ENCODE measurements at regions not wholly inside any gene's neighbourhood (a gene's known extent, or its start where the extent isn't known, plus 50 kb on each side); places are given as distances from the start of the nearest gene placed in this dataset.

DNA sequence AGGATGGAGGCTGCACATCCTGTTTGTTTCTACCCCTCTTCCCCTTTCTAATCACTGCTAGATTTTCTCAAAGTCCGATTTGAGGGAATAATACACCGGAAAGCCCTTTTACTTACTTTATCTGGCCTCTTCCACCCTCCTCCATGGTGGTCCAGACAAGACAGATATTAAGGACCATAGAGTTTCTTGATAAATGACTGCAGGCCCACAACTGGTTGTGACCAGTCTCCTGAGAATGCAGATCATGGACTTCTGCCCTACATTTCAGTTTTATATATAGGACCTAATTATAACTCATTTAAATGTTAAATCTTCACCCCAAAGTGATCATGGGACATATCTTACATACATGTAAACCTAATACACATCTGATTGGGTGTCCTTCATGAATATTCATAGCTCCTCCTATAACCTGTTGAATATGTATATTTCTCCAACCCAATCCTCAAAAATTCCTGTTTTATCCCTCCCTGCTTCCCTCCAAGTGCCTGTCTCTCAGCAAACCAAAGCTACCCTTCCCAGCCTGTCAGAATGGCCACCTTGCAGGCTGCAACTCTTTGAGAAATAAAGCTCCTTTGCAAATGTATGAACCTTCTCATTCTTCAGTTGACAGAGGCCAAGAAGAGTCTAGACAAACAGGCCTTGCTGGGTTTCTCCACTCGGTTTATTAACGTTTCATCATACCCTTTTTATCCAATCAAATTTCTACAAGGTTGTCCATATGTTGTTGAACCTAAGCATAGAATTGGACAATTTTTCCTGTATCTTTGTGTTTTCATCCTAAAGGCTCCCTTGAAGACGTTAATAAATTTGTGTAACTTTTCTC lies 133.1 kb downstream of the HFE start:
- Histone ChIP-seq H3K4me1 (ENCODE audit: insufficient read depth, low read length) (peaks cover 24% of the 10 kb centered on the region), H3K27ac (ENCODE audit: low read depth, low read length) (peak overlapping the region; percentile 60), H3K9ac (ENCODE audit: low read depth, low read length) (no peak overlapping the region; the same call in 1 of the 2 replicates), H3K4me3 (ENCODE audit: low read length) (no peak overlapping the region), H3K36me3 (ENCODE audit: insufficient read depth, low read length) (no peaks in the 10 kb centered on the region), H3K27me3 (ENCODE audit: insufficient read depth, low read length) (no peaks in the 10 kb centered on the region), H3K9me3 (ENCODE audit: insufficient read depth, low read depth, low read length) (no peaks in the 10 kb centered on the region)
- 83% methylated on average over 5 of the region's 5 CpGs for WGBS

- Histone ChIP-seq H3K27me3 (ENCODE audit: insufficient read depth, low read length) (no peaks in the 10 kb centered on the region), H3K27ac (ENCODE audit: low read depth, low read length) (no peak overlapping the region), H3K9ac (ENCODE audit: low read depth, low read length) (no peak overlapping the region), H3K36me3 (ENCODE audit: insufficient read depth, low read length) (no peaks in the 10 kb centered on the region), H3K9me3 (ENCODE audit: insufficient read depth, low read depth, low read length) (no peaks in the 10 kb centered on the region), H3K4me1 (ENCODE audit: insufficient read depth, low read length) (peaks cover 24% of the 10 kb centered on the region), H3K4me3 (ENCODE audit: low read length) (no peak overlapping the region)
- 97% methylated on average over 2 of the region's 4 CpGs for WGBS
Observed at GRCh38 chr6:26221186-26221585, 134.0 kb downstream of the HFE start.

GRCh38 chr6:26222571-26222970 lies 135.3 kb downstream of the HFE start:
- H3K27ac ChIP-seq (ENCODE audit: low read depth, low read length): peak overlapping the region; percentile 98
- H3K27me3 ChIP-seq (ENCODE audit: insufficient read depth, low read length): no peaks in the 10 kb centered on the region
- peak overlapping the region; percentile 98; the same call in 1 of the 2 replicates for H3K9ac ChIP-seq (ENCODE audit: low read depth, low read length)
- H3K4me1 ChIP-seq (ENCODE audit: insufficient read depth, low read length): peaks cover 31% of the 10 kb centered on the region
- H3K4me3 ChIP-seq (ENCODE audit: low read length): peak overlapping the region; percentile 75
- WGBS: 63% methylated on average over 5 of the region's 5 CpGs
- no peaks in the 10 kb centered on the region for H3K9me3 ChIP-seq (ENCODE audit: insufficient read depth, low read depth, low read length)
- no peaks in the 10 kb centered on the region for H3K36me3 ChIP-seq (ENCODE audit: insufficient read depth, low read length)

- peak overlapping the region; percentile 75 for H3K4me3 ChIP-seq (ENCODE audit: low read length)
- WGBS: 66% methylated on average over 7 of the region's 7 CpGs
- H3K27ac ChIP-seq (ENCODE audit: low read depth, low read length): peak overlapping the region; percentile 98
Observed at GRCh38 chr6:26223228-26223627, 136.0 kb downstream of the HFE start.

GRCh38 chr6:26223650-26224546 lies 136.7 kb downstream of the HFE start:
- Histone ChIP-seq H3K4me3 (ENCODE audit: low read length) (peak overlapping the region; percentile 75), H3K27me3 (ENCODE audit: insufficient read depth, low read length) (no peaks in the 10 kb centered on the region), H3K9me3 (ENCODE audit: insufficient read depth, low read depth, low read length) (no peaks in the 10 kb centered on the region), H3K9ac (ENCODE audit: low read depth, low read length) (peak overlapping the region; percentile 98), H3K27ac (ENCODE audit: low read depth, low read length) (peak overlapping the region; percentile 98), H3K36me3 (ENCODE audit: insufficient read depth, low read length) (no peaks in the 10 kb centered on the region), H3K4me1 (ENCODE audit: insufficient read depth, low read length) (peaks cover 28% of the 10 kb centered on the region)
- WGBS: 54% methylated on average over 23 of the region's 26 CpGs

More at GRCh38 chr6:26223228-26223627, 136.0 kb downstream of the HFE start:
- Histone ChIP-seq H3K9me3 (ENCODE audit: insufficient read depth, low read depth, low read length) (no peaks in the 10 kb centered on the region), H3K9ac (ENCODE audit: low read depth, low read length) (peak overlapping the region; percentile 98), H3K4me1 (ENCODE audit: insufficient read depth, low read length) (peaks cover 31% of the 10 kb centered on the region), H3K36me3 (ENCODE audit: insufficient read depth, low read length) (no peaks in the 10 kb centered on the region), H3K27me3 (ENCODE audit: insufficient read depth, low read length) (no peaks in the 10 kb centered on the region)

DNA sequence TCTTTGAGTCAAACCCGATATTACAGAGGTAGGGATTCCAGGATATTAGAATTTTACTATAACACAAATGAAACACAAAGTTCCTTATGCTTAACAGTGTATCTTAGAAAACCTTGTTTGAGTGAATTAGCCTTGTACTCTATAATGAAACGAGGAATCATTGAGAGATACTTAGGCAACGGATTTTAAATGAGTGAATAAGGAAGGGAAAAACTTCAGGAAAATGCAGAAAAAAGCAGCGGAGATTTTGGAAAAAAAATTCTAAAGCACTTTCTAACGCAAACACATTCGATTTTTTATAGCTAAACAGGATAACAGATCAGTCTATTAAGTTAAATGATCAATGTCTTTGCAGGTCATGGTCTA lies 137.3 kb downstream of the HFE start:
- WGBS: 54% methylated on average over 5 of the region's 6 CpGs
- H3K9ac ChIP-seq (ENCODE audit: low read depth, low read length): peak overlapping the region; percentile 98
- no peaks in the 10 kb centered on the region for H3K27me3 ChIP-seq (ENCODE audit: insufficient read depth, low read length)
- peak overlapping the region; percentile 98 for H3K27ac ChIP-seq (ENCODE audit: low read depth, low read length)
- peaks cover 25% of the 10 kb centered on the region for H3K4me1 ChIP-seq (ENCODE audit: insufficient read depth, low read length)
- no peaks in the 10 kb centered on the region for H3K36me3 ChIP-seq (ENCODE audit: insufficient read depth, low read length)
- peak overlapping the region; percentile 75 for H3K4me3 ChIP-seq (ENCODE audit: low read length)
- H3K9me3 ChIP-seq (ENCODE audit: insufficient read depth, low read depth, low read length): no peaks in the 10 kb centered on the region

DNA sequence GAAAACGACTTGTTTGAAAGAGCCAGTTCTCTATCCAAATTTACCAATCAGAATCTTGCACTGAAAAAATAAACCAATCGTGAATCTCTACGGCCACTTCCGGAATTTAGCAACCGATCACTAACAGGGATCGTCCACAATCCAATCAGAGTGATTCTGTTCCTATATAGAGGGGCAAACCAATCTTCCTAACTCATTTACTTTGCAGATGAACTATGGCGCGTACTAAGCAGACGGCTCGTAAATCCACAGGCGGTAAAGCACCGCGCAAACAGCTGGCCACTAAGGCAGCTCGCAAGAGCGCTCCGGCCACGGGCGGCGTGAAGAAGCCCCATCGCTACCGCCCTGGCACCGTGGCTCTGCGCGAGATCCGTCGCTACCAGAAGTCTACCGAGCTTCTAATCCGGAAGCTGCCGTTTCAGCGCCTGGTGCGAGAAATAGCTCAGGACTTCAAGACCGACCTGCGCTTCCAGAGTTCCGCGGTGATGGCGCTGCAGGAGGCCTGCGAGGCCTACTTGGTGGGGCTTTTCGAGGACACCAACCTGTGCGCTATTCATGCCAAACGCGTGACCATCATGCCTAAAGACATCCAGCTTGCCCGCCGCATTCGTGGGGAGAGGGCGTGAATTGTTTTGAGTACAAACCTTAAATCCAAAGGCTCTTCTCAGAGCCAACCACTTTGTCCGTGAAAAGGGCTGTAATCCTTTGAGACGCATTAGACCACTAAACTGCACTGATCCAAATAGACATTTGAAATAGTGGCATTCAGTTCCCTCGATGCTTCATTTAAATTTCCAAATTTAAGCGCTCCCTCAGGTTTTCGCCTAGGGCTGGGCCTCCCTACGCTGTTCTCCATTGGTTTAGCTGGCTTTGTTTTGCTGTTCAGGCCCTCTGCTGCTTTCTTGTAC lies 138.0 kb downstream of the HFE start:
- Histone ChIP-seq H3K36me3 (ENCODE audit: insufficient read depth, low read length) (no peaks in the 10 kb centered on the region), H3K4me3 (ENCODE audit: low read length) (peak overlapping the region; percentile 75)
- WGBS: 56% methylated on average over 51 of the region's 51 CpGs

GRCh38 chr6:26225848-26226578 lies 138.8 kb downstream of the HFE start:
- Histone ChIP-seq H3K4me3 (ENCODE audit: low read length) (peak overlapping the region; percentile 75), H3K27me3 (ENCODE audit: insufficient read depth, low read length) (no peaks in the 10 kb centered on the region), H3K9me3 (ENCODE audit: insufficient read depth, low read depth, low read length) (no peaks in the 10 kb centered on the region), H3K36me3 (ENCODE audit: insufficient read depth, low read length) (no peaks in the 10 kb centered on the region), H3K9ac (ENCODE audit: low read depth, low read length) (peak overlapping the region; percentile 98), H3K27ac (ENCODE audit: low read depth, low read length) (peak overlapping the region; percentile 98), H3K4me1 (ENCODE audit: insufficient read depth, low read length) (peaks cover 18% of the 10 kb centered on the region)
- 56% methylated on average over 28 of the region's 28 CpGs for WGBS

More for the DNA sequence above, 138.0 kb downstream of the HFE start:
- H3K27ac ChIP-seq (ENCODE audit: low read depth, low read length): peak overlapping the region; percentile 98
- H3K4me1 ChIP-seq (ENCODE audit: insufficient read depth, low read length): peaks cover 25% of the 10 kb centered on the region
- H3K9ac ChIP-seq (ENCODE audit: low read depth, low read length): peak overlapping the region; percentile 98
- H3K9me3 ChIP-seq (ENCODE audit: insufficient read depth, low read depth, low read length): no peaks in the 10 kb centered on the region
- no peaks in the 10 kb centered on the region for H3K27me3 ChIP-seq (ENCODE audit: insufficient read depth, low read length)

DNA sequence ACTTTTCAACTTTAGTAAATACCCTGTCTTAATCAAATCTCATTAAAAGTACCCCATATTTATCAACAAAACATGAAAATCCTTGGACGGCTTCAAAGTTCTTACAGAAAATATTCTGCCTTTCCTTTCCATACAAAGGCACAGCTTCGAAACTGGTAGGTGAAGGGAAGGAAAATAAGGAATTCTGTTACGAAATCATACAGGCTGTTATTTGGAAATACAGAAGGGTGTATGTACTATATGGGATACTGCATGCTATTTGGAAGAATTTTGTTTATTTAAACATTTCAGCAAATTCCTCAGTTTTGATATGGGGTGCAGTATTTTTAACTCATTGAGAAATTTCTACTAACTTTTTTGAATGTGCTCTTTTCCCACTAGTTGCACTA lies 138.4 kb upstream of the BTN3A2 start:
- Histone ChIP-seq H3K27me3 (ENCODE audit: insufficient read depth, low read length) (no peaks in the 10 kb centered on the region), H3K4me3 (ENCODE audit: low read length) (peak overlapping the region; percentile 75; the same call in 1 of the 2 replicates), H3K4me1 (ENCODE audit: insufficient read depth, low read length) (peaks cover 18% of the 10 kb centered on the region), H3K27ac (ENCODE audit: low read depth, low read length) (peak overlapping the region; percentile 47), H3K9me3 (ENCODE audit: insufficient read depth, low read depth, low read length) (no peaks in the 10 kb centered on the region), H3K36me3 (ENCODE audit: insufficient read depth, low read length) (no peaks in the 10 kb centered on the region), H3K9ac (ENCODE audit: low read depth, low read length) (peak overlapping the region; percentile 46; the same call in 1 of the 2 replicates)
- 81% methylated on average over 3 of the region's 3 CpGs for WGBS

DNA sequence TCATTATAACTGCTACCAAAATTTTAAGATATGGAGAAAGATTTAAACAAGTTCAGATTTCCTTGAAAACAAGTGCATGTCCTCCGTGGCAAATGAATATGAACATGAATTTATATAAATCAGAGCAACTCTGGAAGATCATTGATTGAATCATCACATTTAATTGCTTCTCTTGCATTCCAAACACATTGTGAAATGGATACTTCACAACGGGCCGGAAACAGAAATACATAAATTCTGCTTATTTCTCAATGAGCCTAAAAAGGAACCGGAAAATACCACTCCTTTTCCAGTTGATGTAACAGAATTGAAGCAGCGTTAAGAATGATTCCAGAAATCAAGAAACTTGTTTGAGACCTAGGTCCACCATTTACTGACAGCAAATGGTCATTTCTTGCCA lies 134.6 kb upstream of the BTN3A2 start:
- Histone ChIP-seq H3K27me3 (ENCODE audit: insufficient read depth, low read length) (no peaks in the 10 kb centered on the region), H3K4me1 (ENCODE audit: insufficient read depth, low read length) (peaks cover 16% of the 10 kb centered on the region), H3K36me3 (ENCODE audit: insufficient read depth, low read length) (no peaks in the 10 kb centered on the region), H3K9ac (ENCODE audit: low read depth, low read length) (no peak overlapping the region), H3K9me3 (ENCODE audit: insufficient read depth, low read depth, low read length) (no peaks in the 10 kb centered on the region), H3K27ac (ENCODE audit: low read depth, low read length) (no peak overlapping the region), H3K4me3 (ENCODE audit: low read length) (no peak overlapping the region)
- WGBS: 93% methylated on average over 5 of the region's 5 CpGs

Data from HUES64 (cell line).